Liver (tissue), 8 donors: ENCODE measurements at regions not wholly inside any gene's neighbourhood (a gene's known extent, or its start where the extent isn't known, plus 50 kb on each side); places are given as distances from the start of the nearest gene placed in this dataset.

Source experiments
- DNase-seq: peaks from one replicate; pipeline ENCODE4 v3.0.0-alpha.2; 2017; ENCODE audit warnings: low spot score
- H3K27ac ChIP-seq, 2 donors: one replicate each; pipeline ENCODE4 v1.7.0; 2013; ENCODE audit warnings: inconsistent platforms in 2 of 2, low read length in 2 of 2, control low read depth in 1 of 2, low read depth in 1 of 2, mild to moderate bottlenecking in 1 of 2
- H3K27me3 ChIP-seq, 4 donors: one replicate each; pipeline versions ENCODE4 v1.6.1 to v1.7.0; 2013; ENCODE audit warnings: low read length in 3 of 4, inconsistent platforms in 1 of 4, mild to moderate bottlenecking in 1 of 4, moderate library complexity in 1 of 4; ENCODE audit not compliant: control insufficient read depth in 4 of 4, insufficient read depth in 4 of 4
- H3K36me3 ChIP-seq, 4 donors: one replicate each; pipeline versions ENCODE4 v1.6.1 to v1.7.0; 2013; ENCODE audit warnings: low read length in 3 of 4, mild to moderate bottlenecking in 3 of 4, low read depth in 1 of 4, moderate library complexity in 1 of 4; ENCODE audit not compliant: control insufficient read depth in 4 of 4, insufficient read depth in 3 of 4
- H3K4me1 ChIP-seq, 4 donors: one replicate each; pipeline versions ENCODE4 v1.6.1 to v1.7.0; 2013; ENCODE audit warnings: low read length in 3 of 4, mild to moderate bottlenecking in 3 of 4, moderate library complexity in 1 of 4; ENCODE audit not compliant: control insufficient read depth in 4 of 4, insufficient read depth in 4 of 4
- H3K4me3 ChIP-seq, 3 donors: one replicate each; pipeline versions ENCODE4 v1.6.1 to v1.7.0; 2013; ENCODE audit warnings: low read length in 3 of 3, control low read depth in 1 of 3, low read depth in 1 of 3, mild to moderate bottlenecking in 1 of 3
- H3K9ac ChIP-seq, 2 donors: one replicate each; pipeline ENCODE4 v1.7.0; 2013; ENCODE audit warnings: low read length in 2 of 2, mild to moderate bottlenecking in 2 of 2, moderate library complexity in 2 of 2, control low read depth in 1 of 2, low read depth in 1 of 2
- H3K9me3 ChIP-seq, 4 donors: one replicate each; pipeline versions ENCODE4 v1.6.1 to v1.7.0; 2013; ENCODE audit warnings: low read length in 3 of 4; ENCODE audit not compliant: control insufficient read depth in 4 of 4
- ATF3 ChIP-seq: IDR thresholded peaks from 2 replicates; pipeline ENCODE4 v1.6.1; 2016; ENCODE audit warnings: antibody characterized with exemption
- CTCF ChIP-seq: fragments of 150-350 bp; IDR thresholded peaks from 2 replicates; pipeline ENCODE4 v1.5.1; 2017; ENCODE audit warnings: improper control_type of control experiment, low read depth, low read length; ENCODE audit not compliant: missing input control
- EGR1 ChIP-seq, 2 donors: IDR thresholded peaks; 2 replicates each; pipeline ENCODE4 v1.6.1; 2016 to 2018; ENCODE audit warnings: antibody characterized with exemption in 2 of 2, low read depth in 2 of 2
- FOXA1 ChIP-seq: IDR thresholded peaks from 2 replicates; pipeline ENCODE4 v1.6.1; 2016; ENCODE audit warnings: antibody characterized with exemption
- FOXA2 ChIP-seq: IDR thresholded peaks from 2 replicates; pipeline ENCODE4 v1.6.1; 2016; ENCODE audit warnings: antibody characterized with exemption
- GABPA ChIP-seq, 2 donors: IDR thresholded peaks in 1 of 2; conservative IDR thresholded peaks in 1 of 2; 2 replicates each; pipeline ENCODE4 v1.6.1; 2016; ENCODE audit warnings: antibody characterized with exemption in 2 of 2, mild to moderate bottlenecking in 1 of 2, moderate library complexity in 1 of 2
- HNF4A ChIP-seq, 2 donors: conservative IDR thresholded peaks; 2 replicates each; pipeline ENCODE4 v1.6.1; 2016; ENCODE audit warnings: antibody characterized with exemption in 2 of 2, mild to moderate bottlenecking in 2 of 2
- HNF4G ChIP-seq: IDR thresholded peaks from 2 replicates; pipeline ENCODE4 v1.6.1; 2016; ENCODE audit warnings: antibody characterized with exemption
- JUND ChIP-seq, 2 donors: IDR thresholded peaks; 2 replicates each; pipeline ENCODE4 v1.6.1; 2016; ENCODE audit warnings: antibody characterized with exemption in 2 of 2
- NR2F2 ChIP-seq: IDR thresholded peaks from 2 replicates; pipeline ENCODE4 v1.6.1; 2016; ENCODE audit warnings: antibody characterized with exemption
- RAD21 ChIP-seq, 2 donors: IDR thresholded peaks; 2 replicates each; pipeline ENCODE4 v1.6.1; 2016; ENCODE audit warnings: antibody characterized with exemption in 2 of 2, mild to moderate bottlenecking in 2 of 2
- REST ChIP-seq: IDR thresholded peaks from 2 replicates; pipeline ENCODE4 v1.6.1; 2016; ENCODE audit warnings: antibody characterized with exemption, mild to moderate bottlenecking
- RXRA ChIP-seq, 2 donors: IDR thresholded peaks; 2 replicates each; pipeline ENCODE4 v1.6.1; 2017 to 2018; ENCODE audit warnings: antibody characterized with exemption in 2 of 2, mild to moderate bottlenecking in 1 of 2
- SP1 ChIP-seq: IDR thresholded peaks from 2 replicates; pipeline ENCODE4 v1.6.1; 2018; ENCODE audit warnings: antibody characterized with exemption, mild to moderate bottlenecking
- TAF1 ChIP-seq: conservative IDR thresholded peaks from 2 replicates; pipeline ENCODE4 v1.6.1; 2016; ENCODE audit warnings: antibody characterized with exemption, mild to moderate bottlenecking
- YY1 ChIP-seq: IDR thresholded peaks from 2 replicates; pipeline ENCODE4 v1.6.1; 2016; ENCODE audit warnings: antibody characterized with exemption, mild to moderate bottlenecking
- WGBS: extraction: QIAGEN DNeasy Blood & Tissue Kit; methylation state at CpG from one replicate; pipeline ENCODE4 v1.1.7; 2013; 5-methylcytosine and 5-hydroxymethylcytosine counted together
- TF ChIP-seq, protein P1 (sequence below): IDR thresholded peaks from 2 replicates; pipeline ENCODE4 v1.6.1; 2016; ENCODE audit warnings: antibody characterized with exemption
- TF ChIP-seq, protein P2 (sequence below): IDR thresholded peaks from 2 replicates; pipeline ENCODE4 v1.6.1; 2016; ENCODE audit warnings: antibody characterized with exemption
- donor health status: healthy.
- donor health status: healthy.
- donor health status: healthy.
- donor health status: healthy.
- donor health status: healthy.

GRCh38 chr2:107361751-107362381, 464.8 kb upstream of the RGPD4 start:
- Histone ChIP-seq H3K4me1 (no peaks in the 10 kb centered on the region), H3K4me3 (no peak overlapping the region), H3K9me3 (no peaks in the 10 kb centered on the region), H3K36me3 (no peaks in the 10 kb centered on the region), H3K27ac (no peak overlapping the region), H3K9ac (no peak overlapping the region), H3K27me3 (no peaks in the 10 kb centered on the region)
- 52% methylated on average over 4 of the region's 4 CpGs for WGBS
- no peak for DNase-seq
- no peak for TF ChIP-seq NR2F2
- no peak for TF ChIP-seq HNF4A (conservative IDR thresholded peaks at IDR 0.05)
- no peak for TF ChIP-seq HNF4G
- no peak for TF ChIP-seq RAD21 (IDR thresholded peaks at IDR 0.05)
- TF ChIP-seq ATF3 = no peak
- TF ChIP-seq TAF1 = no peak
- TF ChIP-seq, protein P1, sequence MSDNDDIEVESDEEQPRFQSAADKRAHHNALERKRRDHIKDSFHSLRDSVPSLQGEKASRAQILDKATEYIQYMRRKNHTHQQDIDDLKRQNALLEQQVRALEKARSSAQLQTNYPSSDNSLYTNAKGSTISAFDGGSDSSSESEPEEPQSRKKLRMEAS = no peak
- no peak for TF ChIP-seq REST

- no peaks in the 10 kb centered on the region for H3K4me1 ChIP-seq
- 76% methylated on average over 1 of the region's 1 CpG for WGBS
- no peak overlapping the region for H3K4me3 ChIP-seq
- H3K27me3 ChIP-seq = no peaks in the 10 kb centered on the region
- no peak for DNase-seq
- TF ChIP-seq CTCF (no peak), RXRA (IDR thresholded peaks at IDR 0.05) (no peak), TAF1 (no peak), SP1 (no peak), HNF4A (conservative IDR thresholded peaks at IDR 0.05) (no peak), GABPA (IDR thresholded peaks at IDR 0.05 in 1 of 2, conservative IDR thresholded peaks at IDR 0.05 in 1 of 2) (no peak), REST (no peak), FOXA2 (no peak), ATF3 (no peak), FOXA1 (no peak), YY1 (no peak), EGR1 (IDR thresholded peaks at IDR 0.05; ENCODE audit: low read depth in 2 of 2) (no peak), HNF4G (no peak), JUND (IDR thresholded peaks at IDR 0.05) (no peak)
- TF ChIP-seq, protein P2, sequence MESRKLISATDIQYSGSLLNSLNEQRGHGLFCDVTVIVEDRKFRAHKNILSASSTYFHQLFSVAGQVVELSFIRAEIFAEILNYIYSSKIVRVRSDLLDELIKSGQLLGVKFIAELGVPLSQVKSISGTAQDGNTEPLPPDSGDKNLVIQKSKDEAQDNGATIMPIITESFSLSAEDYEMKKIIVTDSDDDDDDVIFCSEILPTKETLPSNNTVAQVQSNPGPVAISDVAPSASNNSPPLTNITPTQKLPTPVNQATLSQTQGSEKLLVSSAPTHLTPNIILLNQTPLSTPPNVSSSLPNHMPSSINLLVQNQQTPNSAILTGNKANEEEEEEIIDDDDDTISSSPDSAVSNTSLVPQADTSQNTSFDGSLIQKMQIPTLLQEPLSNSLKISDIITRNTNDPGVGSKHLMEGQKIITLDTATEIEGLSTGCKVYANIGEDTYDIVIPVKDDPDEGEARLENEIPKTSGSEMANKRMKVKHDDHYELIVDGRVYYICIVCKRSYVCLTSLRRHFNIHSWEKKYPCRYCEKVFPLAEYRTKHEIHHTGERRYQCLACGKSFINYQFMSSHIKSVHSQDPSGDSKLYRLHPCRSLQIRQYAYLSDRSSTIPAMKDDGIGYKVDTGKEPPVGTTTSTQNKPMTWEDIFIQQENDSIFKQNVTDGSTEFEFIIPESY = no peak
- TF ChIP-seq, protein P1 = no peak
- H3K36me3 ChIP-seq = no peaks in the 10 kb centered on the region
- no peak overlapping the region for H3K27ac ChIP-seq
- no peak overlapping the region for H3K9ac ChIP-seq
- no peaks in the 10 kb centered on the region for H3K9me3 ChIP-seq
Measured at GRCh38 chr2:107362993-107363392, 463.7 kb upstream of the RGPD4 start.
